ENCODE measurements at regions not wholly inside any gene's neighbourhood (a gene's known extent, or its start where the extent isn't known, plus 50 kb on each side); places are given as distances from the start of the nearest gene placed in this dataset.

- H3K9me3 ChIP-seq: no peaks in the 10 kb centered on the region
- no peaks in the 10 kb centered on the region for H3K36me3 ChIP-seq (ENCODE audit: control insufficient read depth, insufficient read depth, low read length)
- Mint-ChIP-seq H3K36me3 (ENCODE audit: insufficient read depth, unreplicated experiment) (no peaks in the 10 kb centered on the region), H3K4me3 (ENCODE audit: unreplicated experiment) (no peak overlapping the region), H3K4me1 (ENCODE audit: low read depth, unreplicated experiment) (no peaks in the 10 kb centered on the region), H3K27ac (ENCODE audit: unreplicated experiment) (no peak overlapping the region), H3K27me3 (ENCODE audit: insufficient read depth, unreplicated experiment) (peaks cover 3% of the 10 kb centered on the region), H3K9me3 (ENCODE audit: unreplicated experiment) (no peaks in the 10 kb centered on the region)
- CTCF ChIA-PET: no interaction called here
- H3K4me3 ChIP-seq (ENCODE audit: low read depth, low read length): no peak overlapping the region
- no peak for DNase-seq
- TF ChIP-seq, protein P1, sequence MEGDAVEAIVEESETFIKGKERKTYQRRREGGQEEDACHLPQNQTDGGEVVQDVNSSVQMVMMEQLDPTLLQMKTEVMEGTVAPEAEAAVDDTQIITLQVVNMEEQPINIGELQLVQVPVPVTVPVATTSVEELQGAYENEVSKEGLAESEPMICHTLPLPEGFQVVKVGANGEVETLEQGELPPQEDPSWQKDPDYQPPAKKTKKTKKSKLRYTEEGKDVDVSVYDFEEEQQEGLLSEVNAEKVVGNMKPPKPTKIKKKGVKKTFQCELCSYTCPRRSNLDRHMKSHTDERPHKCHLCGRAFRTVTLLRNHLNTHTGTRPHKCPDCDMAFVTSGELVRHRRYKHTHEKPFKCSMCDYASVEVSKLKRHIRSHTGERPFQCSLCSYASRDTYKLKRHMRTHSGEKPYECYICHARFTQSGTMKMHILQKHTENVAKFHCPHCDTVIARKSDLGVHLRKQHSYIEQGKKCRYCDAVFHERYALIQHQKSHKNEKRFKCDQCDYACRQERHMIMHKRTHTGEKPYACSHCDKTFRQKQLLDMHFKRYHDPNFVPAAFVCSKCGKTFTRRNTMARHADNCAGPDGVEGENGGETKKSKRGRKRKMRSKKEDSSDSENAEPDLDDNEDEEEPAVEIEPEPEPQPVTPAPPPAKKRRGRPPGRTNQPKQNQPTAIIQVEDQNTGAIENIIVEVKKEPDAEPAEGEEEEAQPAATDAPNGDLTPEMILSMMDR (IDR thresholded peaks at IDR 0.05; ENCODE audit: insufficient read depth in 1 of 2, low read depth in 1 of 2, low read length in 1 of 2, severe bottlenecking in 1 of 2, unreplicated experiment in 1 of 2): no peak
- intact Hi-C loops (cut with micrococcal nuclease; ENCODE audit: unreplicated experiment): no loop called here
- POLR2A ChIA-PET: no interaction called here
- H3K4me1 ChIP-seq: no peaks in the 10 kb centered on the region
- no peaks in the 10 kb centered on the region for H3K27me3 ChIP-seq (replicated peaks; ENCODE audit: control insufficient read depth, insufficient read depth, low read length)
- BruUV-seq (replicated peaks): no TSS peak
Measured at GRCh38 chr5:123294544-123294943, 128.7 kb downstream of the CEP120 start.

DNA sequence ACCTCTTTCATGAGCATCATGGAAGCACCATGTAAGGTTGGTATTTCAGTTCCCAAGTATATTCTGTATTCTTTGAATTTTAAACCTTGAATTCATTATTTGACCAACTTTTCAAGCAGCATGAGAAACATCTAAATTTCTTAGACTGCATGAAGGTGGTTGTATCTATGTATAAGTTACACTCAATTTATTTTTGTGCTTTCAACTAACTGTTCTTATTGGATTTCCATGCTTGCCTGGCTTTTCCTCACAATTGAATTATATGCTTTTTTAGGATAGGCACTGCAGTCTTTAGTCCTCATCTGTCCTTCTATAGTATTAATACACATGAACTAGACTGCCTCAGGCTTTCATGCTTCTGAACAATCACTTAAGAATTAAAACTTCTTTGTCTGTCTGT is 134.0 kb downstream of the CEP120 start:
- no peak for DNase-seq
- Histone ChIP-seq H3K9me3 (no peaks in the 10 kb centered on the region), H3K27me3 (replicated peaks; ENCODE audit: control insufficient read depth, insufficient read depth, low read length) (no peaks in the 10 kb centered on the region), H3K4me3 (ENCODE audit: low read depth, low read length) (no peak overlapping the region), H3K36me3 (ENCODE audit: control insufficient read depth, insufficient read depth, low read length) (no peaks in the 10 kb centered on the region), H3K4me1 (no peaks in the 10 kb centered on the region)
- ChIA-PET POLR2A (no interaction called here), CTCF (no interaction called here)
- intact Hi-C loops (cut with micrococcal nuclease; ENCODE audit: unreplicated experiment): no loop called here
- no peaks in the 10 kb centered on the region for H3K4me1 Mint-ChIP-seq (ENCODE audit: low read depth, unreplicated experiment)
- TF ChIP-seq, protein P1 (IDR thresholded peaks at IDR 0.05; ENCODE audit: insufficient read depth in 1 of 2, low read depth in 1 of 2, low read length in 1 of 2, severe bottlenecking in 1 of 2, unreplicated experiment in 1 of 2): no peak
- BruUV-seq (replicated peaks): no TSS peak
- peaks cover 6% of the 10 kb centered on the region for H3K27me3 Mint-ChIP-seq (ENCODE audit: insufficient read depth, unreplicated experiment)
- no peak overlapping the region for H3K27ac Mint-ChIP-seq (ENCODE audit: unreplicated experiment)
- no peaks in the 10 kb centered on the region for H3K36me3 Mint-ChIP-seq (ENCODE audit: insufficient read depth, unreplicated experiment)
- no peak overlapping the region for H3K4me3 Mint-ChIP-seq (ENCODE audit: unreplicated experiment)
- no peaks in the 10 kb centered on the region for H3K9me3 Mint-ChIP-seq (ENCODE audit: unreplicated experiment)

DNA sequence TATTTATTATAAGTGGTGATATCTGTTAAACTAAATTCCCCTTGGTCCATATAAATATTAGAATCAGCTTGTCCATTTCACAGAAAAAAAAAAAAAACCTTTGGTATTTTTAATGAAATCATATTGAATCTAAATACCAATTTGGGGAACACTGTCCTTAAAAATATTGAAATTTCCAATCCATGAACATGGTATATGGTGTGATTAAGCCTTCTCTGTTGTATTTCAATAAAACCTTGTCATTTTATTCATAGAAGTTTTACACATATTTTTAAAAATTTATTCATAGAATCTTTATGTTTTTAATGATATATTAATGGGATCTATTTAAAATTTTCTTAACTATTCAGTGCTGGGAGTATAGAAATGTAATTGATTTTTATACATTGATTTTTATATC is 135.3 kb downstream of the CEP120 start:
- ChIA-PET CTCF (no interaction called here), POLR2A (no interaction called here)
- Mint-ChIP-seq H3K36me3 (ENCODE audit: insufficient read depth, unreplicated experiment) (no peaks in the 10 kb centered on the region), H3K27ac (ENCODE audit: unreplicated experiment) (no peak overlapping the region), H3K27me3 (ENCODE audit: insufficient read depth, unreplicated experiment) (peaks cover 8% of the 10 kb centered on the region), H3K9me3 (ENCODE audit: unreplicated experiment) (no peaks in the 10 kb centered on the region), H3K4me3 (ENCODE audit: unreplicated experiment) (no peak overlapping the region), H3K4me1 (ENCODE audit: low read depth, unreplicated experiment) (no peaks in the 10 kb centered on the region)
- TF ChIP-seq, protein P1 (IDR thresholded peaks at IDR 0.05; ENCODE audit: insufficient read depth in 1 of 2, low read depth in 1 of 2, low read length in 1 of 2, severe bottlenecking in 1 of 2, unreplicated experiment in 1 of 2): no peak
- intact Hi-C loops (cut with micrococcal nuclease; ENCODE audit: unreplicated experiment): no loop called here
- no peaks in the 10 kb centered on the region; the same call in 1 of the 2 replicates for H3K27me3 ChIP-seq (replicated peaks; ENCODE audit: control insufficient read depth, insufficient read depth, low read length)
- no peaks in the 10 kb centered on the region for H3K36me3 ChIP-seq (ENCODE audit: control insufficient read depth, insufficient read depth, low read length)
- no peak for DNase-seq
- no TSS peak for BruUV-seq (replicated peaks)
- H3K4me1 ChIP-seq: no peaks in the 10 kb centered on the region
- no peak overlapping the region for H3K4me3 ChIP-seq (ENCODE audit: low read depth, low read length)
- no peaks in the 10 kb centered on the region for H3K9me3 ChIP-seq
